HepG2 (cell line): ENCODE measurements at regions not wholly inside any gene's neighbourhood (a gene's known extent, or its start where the extent isn't known, plus 50 kb on each side); places are given as distances from the start of the nearest gene placed in this dataset.

Experiments
- ELF4 ChIP-seq: sonication (generic); formaldehyde crosslinking; IDR thresholded peaks from 2 replicates; pipeline ENCODE4 v1.5.0; 2020; ENCODE audit warnings: missing genetic modification reagents, mild to moderate bottlenecking, moderate library complexity, borderline replicate concordance
- JUND ChIP-seq: sonication (generic); formaldehyde crosslinking; IDR thresholded peaks from 2 replicates; pipeline ENCODE4 v1.8.0; 2022; ENCODE audit warnings: mild to moderate bottlenecking, missing genetic modification reagents
- TBL1XR1 ChIP-seq: fragments of 150-350 bp; IDR thresholded peaks from 2 replicates; pipeline ENCODE4 v1.6.1; 2014; ENCODE audit warnings: borderline replicate concordance, low read length; ENCODE audit not compliant: partially characterized antibody
- ZNF879 ChIP-seq: sonication (generic); formaldehyde crosslinking; IDR thresholded peaks from 2 replicates; pipeline ENCODE4 v1.8.1; 2023; ENCODE audit warnings: missing genetic modification reagents
- TF ChIP-seq, protein P1 (sequence below): sonication (generic); formaldehyde crosslinking; conservative IDR thresholded peaks from 2 replicates; pipeline ENCODE4 v1.8.1; 2023; ENCODE audit warnings: missing genetic modification reagents
- TF ChIP-seq, protein P2 (sequence below): sonication (generic); formaldehyde crosslinking; IDR thresholded peaks from 2 replicates; pipeline ENCODE4 v1.4.0; 2020; ENCODE audit warnings: missing genetic modification reagents, borderline replicate concordance

DNA sequence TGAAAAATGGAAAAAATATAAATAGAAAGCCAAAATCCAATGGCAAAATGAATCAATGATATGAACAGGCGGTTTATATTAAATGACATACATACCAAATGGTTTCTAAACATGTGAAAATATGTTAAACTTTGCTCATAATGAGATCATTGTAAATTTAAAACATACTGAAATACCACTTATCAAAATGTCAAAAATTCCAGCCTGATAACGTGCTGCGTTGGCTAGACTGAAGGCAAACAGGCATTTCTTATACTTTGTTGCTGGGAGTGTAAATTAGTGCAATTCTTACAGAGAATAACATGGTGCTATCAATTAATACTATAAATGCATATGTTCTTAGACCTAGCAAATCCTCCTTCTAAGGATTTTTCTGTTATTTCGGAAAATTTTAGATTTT is 225.8 kb upstream of the FAM3C start:
- TF ChIP-seq JUND (CRISPR knock-in tag) (no peak), ZNF879 (CRISPR knock-in tag) (no peak), TBL1XR1 (no peak), ELF4 (no peak)
- TF ChIP-seq, protein P1, sequence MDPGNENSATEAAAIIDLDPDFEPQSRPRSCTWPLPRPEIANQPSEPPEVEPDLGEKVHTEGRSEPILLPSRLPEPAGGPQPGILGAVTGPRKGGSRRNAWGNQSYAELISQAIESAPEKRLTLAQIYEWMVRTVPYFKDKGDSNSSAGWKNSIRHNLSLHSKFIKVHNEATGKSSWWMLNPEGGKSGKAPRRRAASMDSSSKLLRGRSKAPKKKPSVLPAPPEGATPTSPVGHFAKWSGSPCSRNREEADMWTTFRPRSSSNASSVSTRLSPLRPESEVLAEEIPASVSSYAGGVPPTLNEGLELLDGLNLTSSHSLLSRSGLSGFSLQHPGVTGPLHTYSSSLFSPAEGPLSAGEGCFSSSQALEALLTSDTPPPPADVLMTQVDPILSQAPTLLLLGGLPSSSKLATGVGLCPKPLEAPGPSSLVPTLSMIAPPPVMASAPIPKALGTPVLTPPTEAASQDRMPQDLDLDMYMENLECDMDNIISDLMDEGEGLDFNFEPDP (CRISPR knock-in tag), result no peak
- TF ChIP-seq, protein P2, sequence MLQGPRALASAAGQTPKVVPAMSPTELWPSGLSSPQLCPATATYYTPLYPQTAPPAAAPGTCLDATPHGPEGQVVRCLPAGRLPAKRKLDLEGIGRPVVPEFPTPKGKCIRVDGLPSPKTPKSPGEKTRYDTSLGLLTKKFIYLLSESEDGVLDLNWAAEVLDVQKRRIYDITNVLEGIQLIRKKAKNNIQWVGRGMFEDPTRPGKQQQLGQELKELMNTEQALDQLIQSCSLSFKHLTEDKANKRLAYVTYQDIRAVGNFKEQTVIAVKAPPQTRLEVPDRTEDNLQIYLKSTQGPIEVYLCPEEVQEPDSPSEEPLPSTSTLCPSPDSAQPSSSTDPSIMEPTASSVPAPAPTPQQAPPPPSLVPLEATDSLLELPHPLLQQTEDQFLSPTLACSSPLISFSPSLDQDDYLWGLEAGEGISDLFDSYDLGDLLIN, result no peak
